CD14-positive monocyte (primary cell): ENCODE measurements at regions not wholly inside any gene's neighbourhood (a gene's known extent, or its start where the extent isn't known, plus 50 kb on each side); places are given as distances from the start of the nearest gene placed in this dataset.

Source experiments
- DNase-seq, 3 donors: peaks; one replicate each; pipeline ENCODE4 v3.0.0-alpha.2; 2011 to 2022
- H2AFZ ChIP-seq: 2 replicates; pipeline ENCODE4 v1.6.0; 2012; ENCODE audit warnings: mild to moderate bottlenecking, low read depth, low read length, inconsistent platforms; ENCODE audit not compliant: insufficient read depth, poor library complexity, severe bottlenecking
- H3K27ac ChIP-seq, 2 donors: 1 replicate in 1 of 2; 2 replicates in 1 of 2; pipeline ENCODE4 v1.5.1; 2012 to 2013; ENCODE audit warnings: low read length in 2 of 2, control low read depth in 1 of 2, inconsistent platforms in 1 of 2, low read depth in 1 of 2, mild to moderate bottlenecking in 1 of 2
- H3K27me3 ChIP-seq, 2 donors: one replicate each; pipeline versions ENCODE4 v1.6.0 to v1.6.1; 2011 to 2013; ENCODE audit warnings: low read length in 2 of 2; ENCODE audit not compliant: control insufficient read depth in 2 of 2, insufficient read depth in 2 of 2
- H3K36me3 ChIP-seq, 2 donors: replicated peaks in 1 of 2; 1 replicate in 1 of 2; 2 replicates in 1 of 2; pipeline versions ENCODE4 v1.5.1 to v1.6.1; 2012 to 2013; ENCODE audit warnings: low read length in 2 of 2, control low read depth in 1 of 2, inconsistent platforms in 1 of 2, mild to moderate bottlenecking in 1 of 2; ENCODE audit not compliant: insufficient read depth in 2 of 2, control insufficient read depth in 1 of 2
- H3K4me1 ChIP-seq, 2 donors: 1 replicate in 1 of 2; 2 replicates in 1 of 2; pipeline versions ENCODE4 v1.5.1 to v1.6.1; 2012 to 2013; ENCODE audit warnings: low read length in 2 of 2, control low read depth in 1 of 2, inconsistent platforms in 1 of 2, mild to moderate bottlenecking in 1 of 2, moderate library complexity in 1 of 2; ENCODE audit not compliant: insufficient read depth in 2 of 2, control insufficient read depth in 1 of 2
- H3K4me2 ChIP-seq: replicated peaks from 2 replicates; pipeline ENCODE3; 2012; ENCODE audit warnings: low read length, moderate library complexity, mild to moderate bottlenecking; ENCODE audit not compliant: poor library complexity, severe bottlenecking; ENCODE audit errors: extremely low read depth
- H3K4me3 ChIP-seq, 3 experiments: fragments of 200-600 bp in 1 of 3; sonication (generic) in 1 of 3; replicated peaks in 1 of 3; 1 replicate in 2 of 3; 2 replicates in 1 of 3; pipeline ENCODE4 v1.5.1; 2011 to 2013; ENCODE audit warnings: low read length in 3 of 3, mild to moderate bottlenecking in 3 of 3, control low read depth in 2 of 3, low read depth in 2 of 3, inconsistent platforms in 1 of 3, moderate library complexity in 1 of 3
- H3K79me2 ChIP-seq: 2 replicates; pipeline ENCODE4 v1.6.0; 2012; ENCODE audit warnings: mild to moderate bottlenecking, control low read depth, inconsistent platforms, low read length, moderate library complexity; ENCODE audit not compliant: insufficient read depth
- H3K9ac ChIP-seq: 2 replicates; pipeline ENCODE4 v1.6.0; 2017; ENCODE audit warnings: low read length, mild to moderate bottlenecking; ENCODE audit not compliant: insufficient read depth, poor library complexity, severe bottlenecking
- H3K9me3 ChIP-seq, 2 donors: replicated peaks in 1 of 2; 1 replicate in 1 of 2; 2 replicates in 1 of 2; pipeline versions ENCODE4 v1.5.1 to v1.6.1; 2012 to 2013; ENCODE audit warnings: low read length in 2 of 2, control low read depth in 1 of 2; ENCODE audit not compliant: control insufficient read depth in 1 of 2, insufficient read depth in 1 of 2
- H4K20me1 ChIP-seq: 2 replicates; pipeline ENCODE4 v1.6.0; 2012; ENCODE audit warnings: mild to moderate bottlenecking, low read length, control low read depth, moderate library complexity; ENCODE audit not compliant: insufficient read depth
- H3K27ac Mint-ChIP-seq, 7 donors: one replicate each; pipeline ENCODE4 v1.8.0; 2020; ENCODE audit warnings: mild to moderate bottlenecking in 7 of 7, mixed read lengths in 7 of 7, moderate library complexity in 6 of 7, inconsistent platforms in 2 of 7
- H3K27me3 Mint-ChIP-seq, 3 donors: one replicate each; pipeline ENCODE4 v1.8.0; 2021 to 2022; ENCODE audit warnings: low read depth in 3 of 3, mild to moderate bottlenecking in 3 of 3, mixed read lengths in 3 of 3, moderate library complexity in 3 of 3, inconsistent platforms in 1 of 3
- H3K36me3 Mint-ChIP-seq, 2 donors: one replicate each; pipeline ENCODE4 v1.8.0; 2020; ENCODE audit warnings: mixed read lengths in 2 of 2, inconsistent platforms in 1 of 2, mild to moderate bottlenecking in 1 of 2
- H3K4me1 Mint-ChIP-seq: one replicate; pipeline ENCODE4 v1.8.0; 2020; ENCODE audit warnings: mild to moderate bottlenecking, mixed read lengths
- H3K4me3 Mint-ChIP-seq, 2 donors: one replicate each; pipeline ENCODE4 v1.8.0; 2020; ENCODE audit warnings: mild to moderate bottlenecking in 2 of 2, mixed read lengths in 2 of 2, moderate library complexity in 1 of 2
- H3K9me3 Mint-ChIP-seq, 7 donors: one replicate each; pipeline ENCODE4 v1.8.0; 2020 to 2022; ENCODE audit warnings: mixed read lengths in 7 of 7, mild to moderate bottlenecking in 6 of 7, moderate library complexity in 6 of 7, inconsistent platforms in 2 of 7
- WGBS: methylation state at CpG from one replicate; pipeline ENCODE4 v1.1.5; 2013; ENCODE audit warnings: missing lambda C conversion rate; ENCODE audit not compliant: insufficient coverage; 5-methylcytosine and 5-hydroxymethylcytosine counted together
- intact Hi-C, 2 donors: fragments of 100-400 bp; cut with micrococcal nuclease; formaldehyde crosslinking; loops; one replicate each; pipeline versions ENCODE4 v1.15.0 to v1.15.1; 2023
- TF ChIP-seq, protein P1 (sequence below): fragments of 200-600 bp; IDR thresholded peaks from one replicate; pipeline ENCODE4 v1.8.0; 2022; ENCODE audit warnings: antibody characterized with exemption, mild to moderate bottlenecking

DNA sequence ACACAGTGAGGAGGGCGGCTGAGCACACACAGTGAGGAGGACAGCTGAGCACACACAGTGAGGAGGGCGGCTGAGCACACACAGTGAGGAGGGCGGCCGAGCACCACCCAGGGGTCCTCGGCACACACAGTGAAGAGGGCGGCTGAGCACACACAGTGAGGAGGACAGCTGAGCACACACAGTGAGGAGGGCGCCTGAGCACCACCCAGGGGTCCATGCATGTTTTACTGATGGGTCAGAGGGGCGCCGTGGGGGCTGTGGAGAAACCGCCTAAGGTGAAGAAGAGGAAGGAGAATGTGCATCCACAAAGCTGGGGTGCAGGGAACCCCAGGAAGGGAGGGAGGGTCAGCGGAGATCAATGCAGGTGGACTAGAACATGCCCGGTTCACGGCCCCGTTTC, 461.8 kb downstream of the BRD1 start:
- WGBS = 82% methylated on average over 14 of the region's 14 CpGs
- Mint-ChIP-seq H3K27me3 (peaks cover 3 to 12% (median 4%) of the 10 kb centered on the region in 3 donors), H3K4me1 (peaks cover 4% of the 10 kb centered on the region), H3K36me3 (no peaks in the 10 kb centered on the region), H3K4me3 (no peak overlapping the region), H3K27ac (no peak overlapping the region), H3K9me3 (peaks cover 0 to 15% (median 0%) of the 10 kb centered on the region in 7 donors)
- Histone ChIP-seq H3K27me3 (no peaks in the 10 kb centered on the region), H3K79me2 (no peaks in the 10 kb centered on the region), H3K9ac (no peak overlapping the region), H3K36me3 (no peaks in the 10 kb centered on the region), H3K4me3 (no peak overlapping the region), H3K4me2 (no peak overlapping the region), H3K27ac (no peak overlapping the region), H3K4me1 (no peaks in the 10 kb centered on the region), H2AFZ (no peak overlapping the region), H4K20me1 (no peaks in the 10 kb centered on the region), H3K9me3 (peaks cover 0 to 10% of the 10 kb centered on the region in 2 donors)
- DNase-seq = no peak
- intact Hi-C loops = no loop called here
- TF ChIP-seq, protein P1, sequence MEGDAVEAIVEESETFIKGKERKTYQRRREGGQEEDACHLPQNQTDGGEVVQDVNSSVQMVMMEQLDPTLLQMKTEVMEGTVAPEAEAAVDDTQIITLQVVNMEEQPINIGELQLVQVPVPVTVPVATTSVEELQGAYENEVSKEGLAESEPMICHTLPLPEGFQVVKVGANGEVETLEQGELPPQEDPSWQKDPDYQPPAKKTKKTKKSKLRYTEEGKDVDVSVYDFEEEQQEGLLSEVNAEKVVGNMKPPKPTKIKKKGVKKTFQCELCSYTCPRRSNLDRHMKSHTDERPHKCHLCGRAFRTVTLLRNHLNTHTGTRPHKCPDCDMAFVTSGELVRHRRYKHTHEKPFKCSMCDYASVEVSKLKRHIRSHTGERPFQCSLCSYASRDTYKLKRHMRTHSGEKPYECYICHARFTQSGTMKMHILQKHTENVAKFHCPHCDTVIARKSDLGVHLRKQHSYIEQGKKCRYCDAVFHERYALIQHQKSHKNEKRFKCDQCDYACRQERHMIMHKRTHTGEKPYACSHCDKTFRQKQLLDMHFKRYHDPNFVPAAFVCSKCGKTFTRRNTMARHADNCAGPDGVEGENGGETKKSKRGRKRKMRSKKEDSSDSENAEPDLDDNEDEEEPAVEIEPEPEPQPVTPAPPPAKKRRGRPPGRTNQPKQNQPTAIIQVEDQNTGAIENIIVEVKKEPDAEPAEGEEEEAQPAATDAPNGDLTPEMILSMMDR = no peak

DNA sequence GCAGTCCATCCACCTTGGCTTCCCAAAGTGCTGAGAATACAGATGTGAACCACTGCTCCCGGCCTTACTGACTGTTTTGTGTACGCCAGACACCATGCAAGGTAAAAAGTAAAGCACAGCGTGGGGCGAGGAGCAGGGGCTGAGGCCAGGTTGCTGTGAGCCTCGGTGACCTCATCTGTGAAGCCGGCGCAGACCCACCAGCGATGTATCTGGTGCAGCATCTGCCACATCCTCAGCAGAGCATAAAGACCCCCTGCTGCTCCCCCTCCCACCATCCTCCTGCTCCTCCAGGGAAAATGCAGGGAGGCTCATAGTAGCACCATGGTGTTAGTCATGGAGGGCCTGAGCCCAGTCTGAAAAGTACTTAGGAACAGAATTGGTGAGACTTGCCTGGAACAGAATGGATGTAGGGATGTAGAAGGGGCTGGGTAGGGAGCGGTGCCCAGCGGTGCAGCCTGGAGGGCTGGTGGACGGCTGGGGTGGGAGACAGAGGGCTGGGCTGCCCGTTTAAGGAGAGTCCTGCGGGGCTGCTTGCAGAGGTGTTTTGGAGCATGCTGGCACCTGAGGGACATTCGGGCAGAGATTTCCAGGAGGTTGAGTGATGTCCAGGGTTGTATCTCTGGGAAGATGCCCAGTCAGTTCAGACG, 462.4 kb downstream of the BRD1 start:
- peaks cover 4% of the 10 kb centered on the region for H3K4me1 Mint-ChIP-seq
- Histone ChIP-seq H3K27ac (no peak overlapping the region), H3K4me3 (no peak overlapping the region), H3K4me2 (no peak overlapping the region), H3K9me3 (peaks cover 0 to 10% of the 10 kb centered on the region in 2 donors), H3K9ac (no peak overlapping the region), H2AFZ (no peak overlapping the region), H3K4me1 (no peaks in the 10 kb centered on the region), H4K20me1 (no peaks in the 10 kb centered on the region), H3K27me3 (no peaks in the 10 kb centered on the region), H3K36me3 (no peaks in the 10 kb centered on the region), H3K79me2 (no peaks in the 10 kb centered on the region)
- no peak overlapping the region for H3K27ac Mint-ChIP-seq
- H3K36me3 Mint-ChIP-seq = no peaks in the 10 kb centered on the region
- TF ChIP-seq, protein P1 = no peak
- intact Hi-C loops = no loop called here
- WGBS = 95% methylated on average over 11 of the region's 15 CpGs
- no peak for DNase-seq
- peaks cover 0 to 15% (median 0%) of the 10 kb centered on the region in 7 donors for H3K9me3 Mint-ChIP-seq
- no peak overlapping the region for H3K4me3 Mint-ChIP-seq
- H3K27me3 Mint-ChIP-seq = peaks cover 4 to 18% (median 6%) of the 10 kb centered on the region in 3 donors
